IMR-90 (cell line): ENCODE measurements at regions not wholly inside any gene's neighbourhood (a gene's known extent, or its start where the extent isn't known, plus 50 kb on each side); places are given as distances from the start of the nearest gene placed in this dataset.

Experiments used
- BHLHE40 ChIP-seq: fragments of 150-350 bp; IDR thresholded peaks from 2 replicates; pipeline ENCODE4 v1.6.1; 2016; ENCODE audit warnings: mild to moderate bottlenecking, low read depth, low read length
- POLR2A ChIP-seq: IDR thresholded peaks from 2 replicates; pipeline ENCODE4 v1.6.1; 2012; ENCODE audit warnings: mild to moderate bottlenecking, low read depth, low read length
- RFX5 ChIP-seq: IDR thresholded peaks from 2 replicates; pipeline ENCODE4 v1.8.0; 2012; ENCODE audit warnings: low read depth, mild to moderate bottlenecking, low read length, moderate library complexity
- SMC3 ChIP-seq: fragments of 150-350 bp; IDR thresholded peaks from 2 replicates; pipeline ENCODE4 v1.6.1; 2016; ENCODE audit warnings: low read depth, mild to moderate bottlenecking, antibody characterized with exemption, low read length, moderate library complexity
- USF2 ChIP-seq: fragments of 150-350 bp; IDR thresholded peaks from 2 replicates; pipeline ENCODE4 v1.6.1; 2017; ENCODE audit warnings: mild to moderate bottlenecking, antibody characterized with exemption, low read length, low read depth
- TF ChIP-seq, protein P1 (sequence below): conservative IDR thresholded peaks from 2 replicates; pipeline ENCODE4 v1.5.1; 2012; ENCODE audit warnings: mild to moderate bottlenecking, low read depth, low read length, improper control_type of control experiment

GRCh38 chr7:85716353-85716752, 529.5 kb upstream of the SEMA3D start:
- TF ChIP-seq, protein P1, sequence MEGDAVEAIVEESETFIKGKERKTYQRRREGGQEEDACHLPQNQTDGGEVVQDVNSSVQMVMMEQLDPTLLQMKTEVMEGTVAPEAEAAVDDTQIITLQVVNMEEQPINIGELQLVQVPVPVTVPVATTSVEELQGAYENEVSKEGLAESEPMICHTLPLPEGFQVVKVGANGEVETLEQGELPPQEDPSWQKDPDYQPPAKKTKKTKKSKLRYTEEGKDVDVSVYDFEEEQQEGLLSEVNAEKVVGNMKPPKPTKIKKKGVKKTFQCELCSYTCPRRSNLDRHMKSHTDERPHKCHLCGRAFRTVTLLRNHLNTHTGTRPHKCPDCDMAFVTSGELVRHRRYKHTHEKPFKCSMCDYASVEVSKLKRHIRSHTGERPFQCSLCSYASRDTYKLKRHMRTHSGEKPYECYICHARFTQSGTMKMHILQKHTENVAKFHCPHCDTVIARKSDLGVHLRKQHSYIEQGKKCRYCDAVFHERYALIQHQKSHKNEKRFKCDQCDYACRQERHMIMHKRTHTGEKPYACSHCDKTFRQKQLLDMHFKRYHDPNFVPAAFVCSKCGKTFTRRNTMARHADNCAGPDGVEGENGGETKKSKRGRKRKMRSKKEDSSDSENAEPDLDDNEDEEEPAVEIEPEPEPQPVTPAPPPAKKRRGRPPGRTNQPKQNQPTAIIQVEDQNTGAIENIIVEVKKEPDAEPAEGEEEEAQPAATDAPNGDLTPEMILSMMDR: no peak
- no peak for TF ChIP-seq POLR2A
- TF ChIP-seq BHLHE40: no peak
- TF ChIP-seq SMC3: no peak
- TF ChIP-seq RFX5: no peak
- TF ChIP-seq USF2: no peak
